ENCODE measurements at regions not wholly inside any gene's neighbourhood (a gene's known extent, or its start where the extent isn't known, plus 50 kb on each side); places are given as distances from the start of the nearest gene placed in this dataset.

- ChIA-PET POLR2A (ENCODE audit: low non-redundant PET) (no interaction called here), CTCF (no interaction called here)
- DNase-seq (ENCODE audit: low spot score): no peak
- no peak for TF ChIP-seq CTCF (conservative IDR thresholded peaks at IDR 0.05; ENCODE audit: low read depth)
- H3K27ac ChIP-seq: no peak overlapping the region
Observed at GRCh38 chr1:222933273-222933672, 118.4 kb downstream of the DISP1 start.

GRCh38 chr1:222935239-222935900 is 120.5 kb downstream of the DISP1 start:
- ChIA-PET CTCF (no interaction called here), POLR2A (ENCODE audit: low non-redundant PET) (no interaction called here)
- no peak overlapping the region for H3K27ac ChIP-seq
- DNase-seq (ENCODE audit: low spot score): no peak
- TF ChIP-seq CTCF (conservative IDR thresholded peaks at IDR 0.05; ENCODE audit: low read depth): no peak

- no peak overlapping the region for H3K27ac ChIP-seq
- no peak for DNase-seq (ENCODE audit: low spot score)
- TF ChIP-seq CTCF (conservative IDR thresholded peaks at IDR 0.05; ENCODE audit: low read depth): no peak
- ChIA-PET POLR2A (ENCODE audit: low non-redundant PET) (no interaction called here), CTCF (no interaction called here)
Observed at GRCh38 chr1:222936042-222936441, 121.2 kb downstream of the DISP1 start.

- DNase-seq (ENCODE audit: low spot score): no peak
- POLR2A ChIA-PET (ENCODE audit: low non-redundant PET): no interaction called here
- CTCF ChIA-PET: no interaction called here
- TF ChIP-seq CTCF (conservative IDR thresholded peaks at IDR 0.05; ENCODE audit: low read depth): no peak
- H3K27ac ChIP-seq: no peak overlapping the region
Observed at GRCh38 chr1:222938986-222939385, 124.1 kb downstream of the DISP1 start.

- ChIA-PET CTCF (interaction anchor here (0.5 kb wide), 1 partner anchor 553 kb away, joined by 3 read pairs; no protein-coding TSS in a partner anchor), POLR2A (ENCODE audit: low non-redundant PET) (no interaction called here)
- no peak for TF ChIP-seq CTCF (conservative IDR thresholded peaks at IDR 0.05; ENCODE audit: low read depth)
- no peak overlapping the region for H3K27ac ChIP-seq
- no peak for DNase-seq (ENCODE audit: low spot score)
Observed at GRCh38 chr1:222940095-222940494, 125.3 kb downstream of the DISP1 start.

- no peak for TF ChIP-seq CTCF (conservative IDR thresholded peaks at IDR 0.05; ENCODE audit: low read depth)
- CTCF ChIA-PET: interaction anchor here (0.6 kb wide), 1 partner anchor 48 kb away, joined by 3 read pairs; no protein-coding TSS in a partner anchor
- H3K27ac ChIP-seq: no peak overlapping the region
- POLR2A ChIA-PET (ENCODE audit: low non-redundant PET): no interaction called here
- DNase-seq (ENCODE audit: low spot score): no peak
Observed at GRCh38 chr1:222940906-222941305, 126.1 kb downstream of the DISP1 start.
